SH-SY5Y (cell line): ENCODE measurements at regions not wholly inside any gene's neighbourhood (a gene's known extent, or its start where the extent isn't known, plus 50 kb on each side); places are given as distances from the start of the nearest gene placed in this dataset.

ENCODE experiments used
- GATA2 ChIP-seq: IDR thresholded peaks from 2 replicates; pipeline ENCODE4 v1.6.1; 2011; ENCODE audit warnings: mild to moderate bottlenecking, low read depth, low read length
- GATA3 ChIP-seq: IDR thresholded peaks from 2 replicates; pipeline ENCODE4 v1.6.1; 2011; ENCODE audit warnings: low read depth, mild to moderate bottlenecking, low read length, moderate library complexity

GRCh38 chr14:86826661-86827060, 1166.3 kb downstream of the GALC start:
- TF ChIP-seq GATA2 (no peak), GATA3 (no peak)
